ENCODE measurements at regions not wholly inside any gene's neighbourhood (a gene's known extent, or its start where the extent isn't known, plus 50 kb on each side); places are given as distances from the start of the nearest gene placed in this dataset.

GRCh38 chr2:177314722-177315264, 50.3 kb upstream of the NFE2L2 start:
- DNase-seq (ENCODE audit: low spot score) = no peak

- no peak for DNase-seq (ENCODE audit: low spot score)
Observed at GRCh38 chr2:177315364-177315763, 50.8 kb upstream of the NFE2L2 start.

GRCh38 chr2:177316756-177317155, 52.2 kb upstream of the NFE2L2 start:
- DNase-seq (ENCODE audit: low spot score) = no peak

GRCh38 chr2:177317443-177317842, 52.9 kb upstream of the NFE2L2 start:
- DNase-seq (ENCODE audit: low spot score) = no peak

- no peak for DNase-seq (ENCODE audit: low spot score)
Observed at GRCh38 chr2:177317857-177318256, 53.3 kb upstream of the NFE2L2 start.

- no peak for DNase-seq (ENCODE audit: low spot score)
Observed at GRCh38 chr2:177318613-177319012, 54.1 kb upstream of the NFE2L2 start.

GRCh38 chr2:177320596-177320995, 56.1 kb upstream of the NFE2L2 start:
- no peak for DNase-seq (ENCODE audit: low spot score)

- DNase-seq (ENCODE audit: low spot score) = no peak
Observed at GRCh38 chr2:177322801-177323261, 58.3 kb upstream of the NFE2L2 start.

GRCh38 chr2:177324797-177325196, 60.3 kb upstream of the NFE2L2 start:
- no peak for DNase-seq (ENCODE audit: low spot score)

GRCh38 chr2:177325554-177325953, 61.0 kb upstream of the NFE2L2 start:
- no peak for DNase-seq (ENCODE audit: low spot score)

GRCh38 chr2:177326005-177326404, 61.5 kb upstream of the NFE2L2 start:
- DNase-seq (ENCODE audit: low spot score) = no peak

GRCh38 chr2:177326591-177326990, 62.1 kb upstream of the NFE2L2 start:
- DNase-seq (ENCODE audit: low spot score) = no peak

- no peak for DNase-seq (ENCODE audit: low spot score)
Observed at GRCh38 chr2:177327009-177327408, 62.5 kb upstream of the NFE2L2 start.

GRCh38 chr2:177328056-177328455, 63.5 kb upstream of the NFE2L2 start:
- no peak for DNase-seq (ENCODE audit: low spot score)

GRCh38 chr2:177329064-177329463, 63.5 kb upstream of the AGPS start:
- no peak for DNase-seq (ENCODE audit: low spot score)

GRCh38 chr2:177331466-177331997, 61.0 kb upstream of the AGPS start:
- no peak for DNase-seq (ENCODE audit: low spot score)

- DNase-seq (ENCODE audit: low spot score) = peak; percentile 87
Observed at GRCh38 chr2:177332026-177332991, 60.3 kb upstream of the AGPS start.

- no peak for DNase-seq (ENCODE audit: low spot score)
Observed at GRCh38 chr2:177332992-177333388, 59.6 kb upstream of the AGPS start.

GRCh38 chr2:177334940-177335543, 57.5 kb upstream of the AGPS start:
- peak; percentile 73 for DNase-seq (ENCODE audit: low spot score)

GRCh38 chr2:177335917-177336450, 56.6 kb upstream of the AGPS start:
- no peak for DNase-seq (ENCODE audit: low spot score)

GRCh38 chr2:177338177-177338721, 54.3 kb upstream of the AGPS start:
- no peak for DNase-seq (ENCODE audit: low spot score)

GRCh38 chr2:177340158-177340557, 52.4 kb upstream of the AGPS start:
- no peak for DNase-seq (ENCODE audit: low spot score)
